ENCODE measurements at regions not wholly inside any gene's neighbourhood (a gene's known extent, or its start where the extent isn't known, plus 50 kb on each side); places are given as distances from the start of the nearest gene placed in this dataset.

DNA sequence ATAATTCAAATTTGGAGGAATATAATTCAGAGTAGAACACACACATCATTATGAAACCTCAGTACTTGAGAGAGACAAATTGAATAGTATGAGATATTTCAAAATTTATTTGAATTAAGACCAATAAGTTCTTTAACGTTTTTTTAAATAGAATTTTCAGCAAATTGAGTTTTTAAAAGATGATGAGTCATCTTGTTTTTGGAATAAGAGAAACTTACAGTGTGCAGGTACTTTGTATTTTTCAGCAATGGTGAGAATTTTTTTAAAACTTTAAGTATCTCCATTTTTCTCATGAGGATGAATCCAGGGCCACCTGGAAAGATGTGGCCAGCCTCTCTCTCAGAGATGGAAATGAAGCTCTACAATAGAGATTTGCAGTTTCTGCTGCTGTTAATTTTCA lies 1015.0 kb upstream of the TENM4 start:
- TF ChIP-seq, protein P1, sequence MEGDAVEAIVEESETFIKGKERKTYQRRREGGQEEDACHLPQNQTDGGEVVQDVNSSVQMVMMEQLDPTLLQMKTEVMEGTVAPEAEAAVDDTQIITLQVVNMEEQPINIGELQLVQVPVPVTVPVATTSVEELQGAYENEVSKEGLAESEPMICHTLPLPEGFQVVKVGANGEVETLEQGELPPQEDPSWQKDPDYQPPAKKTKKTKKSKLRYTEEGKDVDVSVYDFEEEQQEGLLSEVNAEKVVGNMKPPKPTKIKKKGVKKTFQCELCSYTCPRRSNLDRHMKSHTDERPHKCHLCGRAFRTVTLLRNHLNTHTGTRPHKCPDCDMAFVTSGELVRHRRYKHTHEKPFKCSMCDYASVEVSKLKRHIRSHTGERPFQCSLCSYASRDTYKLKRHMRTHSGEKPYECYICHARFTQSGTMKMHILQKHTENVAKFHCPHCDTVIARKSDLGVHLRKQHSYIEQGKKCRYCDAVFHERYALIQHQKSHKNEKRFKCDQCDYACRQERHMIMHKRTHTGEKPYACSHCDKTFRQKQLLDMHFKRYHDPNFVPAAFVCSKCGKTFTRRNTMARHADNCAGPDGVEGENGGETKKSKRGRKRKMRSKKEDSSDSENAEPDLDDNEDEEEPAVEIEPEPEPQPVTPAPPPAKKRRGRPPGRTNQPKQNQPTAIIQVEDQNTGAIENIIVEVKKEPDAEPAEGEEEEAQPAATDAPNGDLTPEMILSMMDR (IDR thresholded peaks at IDR 0.05; ENCODE audit: extremely low read depth, insufficient read depth, missing control alignments): no peak
- DNase-seq (ENCODE audit: low spot score): no peak
- in situ Hi-C loops (cut with MboI; ENCODE audit: low pct_unique_long_range_greater_than_20kb, low sequenced_read_pairs, unreplicated experiment): no loop called here

DNA sequence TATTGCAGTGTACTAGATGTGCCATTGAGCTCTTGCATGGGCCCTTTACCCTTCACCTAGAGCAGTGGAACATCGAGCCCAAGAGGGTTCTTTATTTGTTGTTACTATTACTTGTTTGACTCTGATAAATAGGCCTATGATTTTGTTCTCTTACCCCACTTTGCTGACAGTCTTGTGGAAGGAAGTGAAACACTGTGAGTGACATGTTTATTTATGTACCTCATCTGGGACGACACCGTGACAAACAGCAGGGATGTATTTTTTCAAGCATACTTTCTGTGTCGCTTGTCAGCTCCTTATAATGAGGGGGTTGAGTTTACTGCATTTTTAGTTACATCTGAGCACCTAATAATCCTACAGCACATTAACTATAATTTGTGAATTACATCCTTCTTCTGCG lies 1010.3 kb upstream of the TENM4 start:
- in situ Hi-C loops (cut with MboI; ENCODE audit: low pct_unique_long_range_greater_than_20kb, low sequenced_read_pairs, unreplicated experiment): no loop called here
- TF ChIP-seq, protein P1 (IDR thresholded peaks at IDR 0.05; ENCODE audit: extremely low read depth, insufficient read depth, missing control alignments): no peak
- no peak for DNase-seq (ENCODE audit: low spot score)

DNA sequence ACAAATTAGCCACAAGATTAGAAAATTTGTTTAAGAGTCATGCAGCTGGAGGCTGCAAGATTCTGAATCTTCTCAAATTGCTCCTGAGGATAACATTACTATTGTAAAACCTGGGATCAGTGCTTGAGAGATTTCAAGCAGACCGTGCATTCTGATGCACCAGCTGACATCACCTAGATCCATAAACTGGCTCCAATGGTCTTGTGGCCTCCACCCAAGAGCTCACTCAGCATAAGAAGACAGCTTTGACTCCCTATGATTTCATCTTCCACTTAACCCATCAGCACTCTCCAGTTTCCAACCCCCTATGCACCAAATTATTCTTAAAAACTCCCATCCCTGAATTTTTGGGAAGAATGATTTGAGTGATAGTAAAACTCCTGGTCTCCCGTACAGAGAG lies 1007.9 kb upstream of the TENM4 start:
- in situ Hi-C loops (cut with MboI; ENCODE audit: low pct_unique_long_range_greater_than_20kb, low sequenced_read_pairs, unreplicated experiment): no loop called here
- DNase-seq (ENCODE audit: low spot score): no peak
- TF ChIP-seq, protein P1 (IDR thresholded peaks at IDR 0.05; ENCODE audit: extremely low read depth, insufficient read depth, missing control alignments): no peak

- TF ChIP-seq, protein P1 (IDR thresholded peaks at IDR 0.05; ENCODE audit: extremely low read depth, insufficient read depth, missing control alignments): no peak
- in situ Hi-C loops (cut with MboI; ENCODE audit: low pct_unique_long_range_greater_than_20kb, low sequenced_read_pairs, unreplicated experiment): no loop called here
- no peak for DNase-seq (ENCODE audit: low spot score)
These were observed 1002.3 kb upstream of the TENM4 start for GRCh38 chr11:80443177-80443576.

GRCh38 chr11:80441821-80442220 lies 1001.0 kb upstream of the TENM4 start:
- no peak for DNase-seq (ENCODE audit: low spot score)
- in situ Hi-C loops (cut with MboI; ENCODE audit: low pct_unique_long_range_greater_than_20kb, low sequenced_read_pairs, unreplicated experiment): no loop called here
- TF ChIP-seq, protein P1 (IDR thresholded peaks at IDR 0.05; ENCODE audit: extremely low read depth, insufficient read depth, missing control alignments): no peak

GRCh38 chr11:80440835-80441234 lies 1000.0 kb upstream of the TENM4 start:
- TF ChIP-seq, protein P1 (IDR thresholded peaks at IDR 0.05; ENCODE audit: extremely low read depth, insufficient read depth, missing control alignments): no peak
- in situ Hi-C loops (cut with MboI; ENCODE audit: low pct_unique_long_range_greater_than_20kb, low sequenced_read_pairs, unreplicated experiment): no loop called here

DNA sequence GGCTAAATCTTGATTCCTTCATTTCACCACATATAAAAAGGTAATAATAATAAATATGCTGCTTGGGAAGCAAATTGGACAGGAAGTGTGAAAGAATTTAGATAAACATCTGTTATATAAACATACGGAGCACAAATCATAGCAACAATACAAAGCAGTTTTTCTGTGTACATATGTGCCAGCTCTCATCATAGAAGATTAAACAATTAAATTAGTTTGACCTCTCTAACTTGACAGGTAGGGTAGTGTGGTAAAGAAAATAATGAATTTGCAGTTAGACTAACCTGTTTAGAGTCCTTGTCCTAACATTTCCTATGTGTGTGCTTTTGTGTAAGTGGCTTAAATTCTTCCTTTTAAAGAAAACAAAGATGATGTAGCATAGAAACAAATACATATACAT lies 995.7 kb upstream of the TENM4 start:
- DNase-seq (ENCODE audit: low spot score): no peak
- in situ Hi-C loops (cut with MboI; ENCODE audit: low pct_unique_long_range_greater_than_20kb, low sequenced_read_pairs, unreplicated experiment): no loop called here
- TF ChIP-seq, protein P1 (IDR thresholded peaks at IDR 0.05; ENCODE audit: extremely low read depth, insufficient read depth, missing control alignments): no peak

More at GRCh38 chr11:80440835-80441234, 1000.0 kb upstream of the TENM4 start:
- no peak for DNase-seq (ENCODE audit: low spot score)

Data from GM13977 (cell line).